H9 (cell line): ENCODE measurements at regions not wholly inside any gene's neighbourhood (a gene's known extent, or its start where the extent isn't known, plus 50 kb on each side); places are given as distances from the start of the nearest gene placed in this dataset.

ENCODE experiments used
- DNase-seq: peaks from one replicate; pipeline ENCODE4 v3.0.0-alpha.2; 2017
- H2AFZ ChIP-seq: one replicate; pipeline ENCODE4 v1.6.1; 2013; ENCODE audit warnings: mild to moderate bottlenecking, low read length, control low read depth, moderate library complexity
- H2AK5ac ChIP-seq: 2 replicates; pipeline ENCODE4 v1.6.1; 2013; ENCODE audit warnings: low read length, control low read depth, mixed read lengths; ENCODE audit not compliant: insufficient read length
- H2BK120ac ChIP-seq: one replicate; pipeline ENCODE4 v1.6.1; 2013; ENCODE audit warnings: low read depth, mild to moderate bottlenecking, low read length, control low read depth, inconsistent platforms; ENCODE audit not compliant: poor library complexity, severe bottlenecking
- H2BK12ac ChIP-seq: 2 replicates; pipeline ENCODE4 v1.6.1; 2013; ENCODE audit warnings: low read length, control low read depth, mixed read lengths, low read depth; ENCODE audit not compliant: insufficient read length
- H2BK15ac ChIP-seq: 2 replicates; pipeline ENCODE4 v1.6.1; 2013; ENCODE audit warnings: low read depth, low read length, control low read depth
- H2BK20ac ChIP-seq: one replicate; pipeline ENCODE4 v1.6.1; 2013; ENCODE audit warnings: low read depth, mild to moderate bottlenecking, low read length, control low read depth, inconsistent platforms; ENCODE audit not compliant: poor library complexity, severe bottlenecking
- H2BK5ac ChIP-seq: 2 replicates; pipeline ENCODE4 v1.6.1; 2013; ENCODE audit warnings: low read length, control low read depth, mixed read lengths; ENCODE audit not compliant: insufficient read length
- H3K14ac ChIP-seq: 2 replicates; pipeline ENCODE4 v1.6.1; 2013; ENCODE audit warnings: low read length, control low read depth; ENCODE audit not compliant: insufficient read depth
- H3K18ac ChIP-seq: 2 replicates; pipeline ENCODE4 v1.6.1; 2013; ENCODE audit warnings: low read depth, mild to moderate bottlenecking, mixed read lengths, low read length, control low read depth; ENCODE audit not compliant: insufficient read length
- H3K23ac ChIP-seq: 2 replicates; pipeline ENCODE4 v1.6.1; 2013; ENCODE audit warnings: low read length, control low read depth, mixed read lengths, low read depth; ENCODE audit not compliant: insufficient read length
- H3K23me2 ChIP-seq: 2 replicates; pipeline ENCODE4 v1.6.1; 2013; ENCODE audit warnings: low read depth, mild to moderate bottlenecking, mixed read lengths, low read length, control low read depth; ENCODE audit not compliant: insufficient read length, poor library complexity, severe bottlenecking
- H3K27ac ChIP-seq: 2 replicates; pipeline ENCODE4 v1.5.1; 2013; ENCODE audit warnings: low read length, control low read depth, mixed read lengths, low read depth; ENCODE audit not compliant: insufficient read length
- H3K27me3 ChIP-seq: 2 replicates; pipeline ENCODE4 v1.6.1; 2013; ENCODE audit warnings: low read length, control low read depth, inconsistent platforms; ENCODE audit not compliant: insufficient read depth
- H3K4ac ChIP-seq: 2 replicates; pipeline ENCODE4 v1.6.1; 2013; ENCODE audit warnings: low read depth, mild to moderate bottlenecking, control low read depth, inconsistent platforms, low read length, moderate library complexity
- H3K4me1 ChIP-seq: 2 replicates; pipeline ENCODE4 v1.6.1; 2013; ENCODE audit warnings: low read length, control low read depth, inconsistent platforms; ENCODE audit not compliant: insufficient read depth
- H3K4me2 ChIP-seq: 2 replicates; pipeline ENCODE4 v1.6.1; 2013; ENCODE audit warnings: low read length, control low read depth, mixed read lengths; ENCODE audit not compliant: insufficient read length, insufficient read depth
- H3K56ac ChIP-seq: 2 replicates; pipeline ENCODE4 v1.6.1; 2013; ENCODE audit warnings: low read depth, mild to moderate bottlenecking, mixed read lengths, low read length, control low read depth; ENCODE audit not compliant: insufficient read length
- H3K79me1 ChIP-seq: 2 replicates; pipeline ENCODE4 v1.6.1; 2013; ENCODE audit warnings: low read depth, mild to moderate bottlenecking, moderate library complexity, low read length, control low read depth, inconsistent platforms; ENCODE audit not compliant: insufficient read depth, poor library complexity, severe bottlenecking
- H3K79me2 ChIP-seq: 2 replicates; pipeline ENCODE4 v1.6.1; 2013; ENCODE audit warnings: low read length, control low read depth, inconsistent platforms; ENCODE audit not compliant: insufficient read depth
- H3K9ac ChIP-seq: 2 replicates; pipeline ENCODE4 v1.6.1; 2013; ENCODE audit warnings: low read length, control low read depth, mixed read lengths; ENCODE audit not compliant: insufficient read length; ENCODE audit errors: extremely low read depth
- H3K9me3 ChIP-seq: one replicate; pipeline ENCODE4 v1.6.1; 2013; ENCODE audit warnings: low read depth, low read length, inconsistent platforms; ENCODE audit not compliant: control insufficient read depth
- H3T11ph ChIP-seq: one replicate; pipeline ENCODE4 v1.6.1; 2013; ENCODE audit warnings: mild to moderate bottlenecking, low read length, control low read depth, inconsistent platforms
- H4K20me1 ChIP-seq: one replicate; pipeline ENCODE4 v1.6.1; 2013; ENCODE audit not compliant: control insufficient read depth, insufficient read length, insufficient read depth
- H4K5ac ChIP-seq: 2 replicates; pipeline ENCODE4 v1.6.1; 2013; ENCODE audit warnings: low read depth, mild to moderate bottlenecking, mixed read lengths, low read length, control low read depth; ENCODE audit not compliant: insufficient read length
- H4K8ac ChIP-seq: replicated peaks from 2 replicates; pipeline ENCODE4 v1.6.1; 2013; ENCODE audit warnings: low read length, control low read depth, mixed read lengths, low read depth; ENCODE audit not compliant: insufficient read length
- H4K91ac ChIP-seq: 2 replicates; pipeline ENCODE4 v1.6.1; 2013; ENCODE audit warnings: low read depth, mild to moderate bottlenecking, moderate library complexity, mixed read lengths, low read length, control low read depth; ENCODE audit not compliant: insufficient read length
- H3K27ac Mint-ChIP-seq, 3 experiments: 2 replicates in 2 of 3; 3 replicates in 1 of 3; pipeline ENCODE4 v1.8.0; 2020 to 2021; ENCODE audit warnings: mixed read lengths in 3 of 3, mild to moderate bottlenecking in 1 of 3, moderate library complexity in 1 of 3
- H3K27me3 Mint-ChIP-seq: 2 replicates; pipeline ENCODE4 v1.8.0; 2021; ENCODE audit warnings: low read depth, mild to moderate bottlenecking, moderate library complexity, mixed read lengths
- H3K36me3 Mint-ChIP-seq, 3 experiments: 2 replicates in 2 of 3; 3 replicates in 1 of 3; pipeline ENCODE4 v1.8.0; 2020 to 2021; ENCODE audit warnings: low read depth in 3 of 3, mixed read lengths in 3 of 3; ENCODE audit not compliant: insufficient read depth in 1 of 3
- H3K4me1 Mint-ChIP-seq, 2 experiments: 2 replicates each; pipeline ENCODE4 v1.8.0; 2020; ENCODE audit warnings: mixed read lengths in 2 of 2
- H3K4me3 Mint-ChIP-seq, 2 experiments: 2 replicates in 1 of 2; 3 replicates in 1 of 2; pipeline ENCODE4 v1.8.0; 2020 to 2021; ENCODE audit warnings: mild to moderate bottlenecking in 2 of 2, mixed read lengths in 2 of 2, moderate library complexity in 1 of 2
- H3K9me3 Mint-ChIP-seq, 2 experiments: 2 replicates in 1 of 2; 3 replicates in 1 of 2; pipeline ENCODE4 v1.8.0; 2020; ENCODE audit warnings: mild to moderate bottlenecking in 2 of 2, mixed read lengths in 2 of 2, moderate library complexity in 1 of 2
- CTCF ChIP-seq: fragments of 200-600 bp; sonication (generic); conservative IDR thresholded peaks from 3 replicates; pipeline ENCODE4 v1.8.0; 2021; ENCODE audit warnings: antibody characterized with exemption, mild to moderate bottlenecking
- WGBS: extraction: QIAGEN DNeasy Blood & Tissue Kit; methylation state at CpG from one replicate; pipeline ENCODE4 v1.1.7; 2013; ENCODE audit warnings: missing lambda C conversion rate, low lambda C conversion rate, mixed read lengths; ENCODE audit not compliant: insufficient read length; ENCODE audit errors: extremely low coverage; 5-methylcytosine and 5-hydroxymethylcytosine counted together

GRCh38 chr6:140490081-140490480 is 1115.6 kb upstream of the CITED2 start:
- no peak overlapping the region for H4K91ac ChIP-seq
- no peaks in the 10 kb centered on the region for H3K27me3 ChIP-seq
- H3K79me1 ChIP-seq, result no peaks in the 10 kb centered on the region
- H3K27ac Mint-ChIP-seq, result no peak overlapping the region
- H3K23me2 ChIP-seq, result no peaks in the 10 kb centered on the region
- H3K4ac ChIP-seq, result no peak overlapping the region
- H3K79me2 ChIP-seq, result no peaks in the 10 kb centered on the region
- H2AFZ ChIP-seq, result no peak overlapping the region
- H3K56ac ChIP-seq, result no peak overlapping the region
- H2AK5ac ChIP-seq, result no peak overlapping the region
- no peaks in the 10 kb centered on the region for H3K27me3 Mint-ChIP-seq
- H3T11ph ChIP-seq, result no peak overlapping the region
- peaks cover 3 to 22% (median 15%) of the 10 kb centered on the region in 3 experiments; a peak in 5 of 7 replicates for H3K36me3 Mint-ChIP-seq
- H3K9me3 Mint-ChIP-seq, result peaks cover 8 to 10% of the 10 kb centered on the region in 2 experiments; a peak in 4 of 5 replicates
- no peak overlapping the region for H4K5ac ChIP-seq
- no peak overlapping the region for H2BK120ac ChIP-seq
- H3K9me3 ChIP-seq, result peaks cover 7% of the 10 kb centered on the region
- H3K4me3 Mint-ChIP-seq, result no peak overlapping the region
- DNase-seq, result no peak
- H3K4me1 Mint-ChIP-seq, result peaks cover 8 to 9% of the 10 kb centered on the region in 2 experiments
- no peak overlapping the region for H3K9ac ChIP-seq
- H3K14ac ChIP-seq, result no peak overlapping the region
- no peak overlapping the region for H2BK12ac ChIP-seq
- WGBS, result no CpG with 5 or more reads among the region's 2 CpGs
- no peak overlapping the region for H3K23ac ChIP-seq
- H3K4me1 ChIP-seq, result no peaks in the 10 kb centered on the region
- H2BK5ac ChIP-seq, result no peak overlapping the region
- H3K18ac ChIP-seq, result no peak overlapping the region
- no peak overlapping the region for H3K4me2 ChIP-seq
- H4K8ac ChIP-seq, result no peak overlapping the region
- TF ChIP-seq CTCF, result no peak
- no peak overlapping the region for H3K27ac ChIP-seq
- H2BK20ac ChIP-seq, result no peak overlapping the region
- H4K20me1 ChIP-seq, result no peaks in the 10 kb centered on the region
- no peak overlapping the region for H2BK15ac ChIP-seq
